Hematopoietic multipotent progenitor cell (in vitro differentiated cells): ENCODE measurements at regions not wholly inside any gene's neighbourhood (a gene's known extent, or its start where the extent isn't known, plus 50 kb on each side); places are given as distances from the start of the nearest gene placed in this dataset.

ENCODE experiments used
- DNase-seq, 3 donors: peaks; one replicate each; pipeline ENCODE4 v3.0.0-alpha.2; 2011 to 2015; ENCODE audit warnings: low read depth in 2 of 3, low spot score in 2 of 3

DNA sequence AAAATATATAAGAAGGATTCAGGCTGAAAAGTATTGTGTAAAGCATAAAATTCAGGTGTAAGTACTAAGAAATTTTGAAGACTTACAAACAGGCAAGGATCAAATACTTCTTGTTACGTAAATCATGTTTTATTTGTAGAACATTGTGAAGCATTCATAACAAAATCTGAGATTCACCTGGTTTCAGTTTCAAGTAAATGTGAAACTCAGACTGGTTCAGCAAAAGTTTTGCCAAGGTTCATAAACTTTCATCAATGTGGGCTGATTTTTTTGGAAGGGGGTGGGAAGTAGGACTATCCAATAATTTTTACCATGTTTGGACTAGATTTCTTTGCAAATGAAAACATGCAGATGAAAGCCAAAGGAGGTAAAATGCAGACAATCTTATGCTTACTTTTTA, 527.7 kb downstream of the ANKRD50 start:
- DNase-seq, result no peak

DNA sequence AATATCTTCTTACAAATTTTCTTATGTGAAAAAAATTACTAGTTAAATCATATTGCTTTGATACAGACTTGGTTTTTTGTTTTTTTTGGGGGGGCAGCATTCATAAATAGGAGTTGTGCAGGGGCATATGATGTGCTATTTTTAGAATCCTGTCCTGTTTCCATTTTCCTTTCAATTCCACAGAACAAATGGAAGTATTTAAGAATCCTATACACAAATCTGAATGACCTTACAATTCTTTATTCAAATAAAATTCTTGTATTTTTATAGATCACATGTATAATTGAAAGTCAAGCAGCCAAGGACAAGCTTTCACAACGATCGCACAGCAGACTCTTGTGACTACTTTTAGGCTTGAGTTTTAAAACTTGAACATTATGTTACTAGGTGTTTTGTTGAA, 523.9 kb downstream of the ANKRD50 start:
- DNase-seq, result no peak

DNA sequence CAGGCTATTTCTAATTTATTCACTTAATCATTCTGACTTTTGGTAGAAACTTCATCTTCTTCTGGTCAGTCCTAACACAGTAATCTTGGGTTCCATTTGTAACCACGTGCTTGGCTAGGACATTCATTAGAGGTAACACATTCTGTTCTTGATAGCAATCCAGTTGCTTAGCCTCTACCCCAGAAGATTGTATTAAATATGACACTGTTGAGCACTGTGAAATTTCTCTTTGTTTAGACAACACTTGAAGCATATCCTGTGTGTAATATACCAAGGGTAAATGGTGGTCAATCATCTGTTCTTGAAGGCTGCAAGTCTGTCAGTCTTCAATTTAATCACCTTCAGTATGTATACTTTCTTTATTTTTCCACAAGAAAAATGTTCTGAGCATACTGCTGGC, 523.0 kb downstream of the ANKRD50 start:
- DNase-seq, result no peak

DNA sequence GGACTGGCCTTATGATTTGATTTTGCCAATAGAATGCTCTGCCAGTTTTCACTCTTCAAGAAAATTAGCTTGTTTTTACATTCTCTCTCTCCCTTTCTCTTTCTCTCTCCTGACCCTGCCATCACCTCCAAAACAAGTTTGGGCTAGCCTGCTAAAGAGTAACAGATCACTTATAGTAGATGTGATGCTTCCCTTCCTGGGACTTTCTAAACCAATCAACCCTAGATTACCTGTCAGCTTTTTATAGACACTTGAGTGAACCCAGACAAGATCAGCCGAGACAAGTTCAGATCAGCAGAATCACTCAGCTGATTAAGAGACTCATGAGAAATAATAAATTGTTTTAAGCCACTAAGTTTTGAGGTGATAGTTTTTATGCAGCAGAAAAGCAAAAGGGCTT, 521.2 kb downstream of the ANKRD50 start:
- DNase-seq, result no peak

DNA sequence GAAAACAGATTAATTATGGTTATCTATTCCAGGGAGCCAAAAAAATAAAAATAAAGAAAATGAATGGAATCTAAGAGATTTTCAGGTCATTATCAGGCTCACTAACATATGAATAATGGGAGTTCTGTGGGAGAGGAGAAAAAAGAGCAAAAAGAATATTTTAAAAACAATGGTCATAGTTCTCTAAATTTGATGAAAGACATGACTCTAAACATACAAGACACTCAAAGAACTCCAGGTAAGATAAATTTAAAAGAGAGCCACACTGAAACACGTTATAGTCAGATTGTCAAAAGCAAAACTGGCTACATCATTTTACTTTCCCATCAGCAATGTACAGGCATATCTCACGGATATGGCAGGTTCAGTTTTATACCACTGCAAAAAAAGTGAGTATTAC, 520.0 kb downstream of the ANKRD50 start:
- DNase-seq, result no peak

DNA sequence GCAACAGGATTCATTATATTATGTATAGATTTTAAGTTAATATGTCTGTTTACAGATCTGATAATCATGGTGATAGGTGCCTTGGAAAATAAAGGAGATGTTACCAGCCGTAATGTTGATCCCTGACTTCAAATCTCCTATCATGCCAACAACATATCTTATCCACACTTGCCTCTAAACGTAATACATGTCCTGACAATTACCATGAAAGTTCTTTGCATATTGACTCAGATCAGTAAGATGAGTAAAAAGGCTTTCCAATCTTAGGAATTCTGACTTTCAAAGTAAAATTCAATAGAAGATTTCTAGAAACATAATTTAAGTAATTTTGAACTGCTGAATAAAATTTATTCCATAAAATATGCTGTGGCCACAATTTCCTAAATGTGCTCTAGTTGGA, 513.3 kb downstream of the ANKRD50 start:
- DNase-seq, result no peak

DNA sequence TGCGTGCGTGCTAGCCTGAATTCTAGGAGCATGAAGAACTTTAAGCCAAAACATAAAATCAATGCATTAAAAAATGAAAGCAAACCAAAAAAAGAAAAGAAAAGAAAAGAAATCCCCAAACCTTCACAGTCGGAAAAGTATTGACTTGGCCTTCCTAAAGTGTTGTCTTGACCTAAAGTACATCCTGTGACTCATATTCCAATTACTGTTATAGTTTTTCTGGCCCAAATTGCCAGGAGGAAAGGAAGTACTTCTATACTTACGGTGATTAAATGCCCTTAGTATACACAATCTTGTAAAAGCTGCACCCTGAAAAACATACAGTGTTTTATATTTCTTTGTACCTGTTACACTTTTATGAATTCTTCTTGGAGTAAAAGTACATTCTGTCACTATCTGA, 512.8 kb downstream of the ANKRD50 start:
- no peak for DNase-seq

DNA sequence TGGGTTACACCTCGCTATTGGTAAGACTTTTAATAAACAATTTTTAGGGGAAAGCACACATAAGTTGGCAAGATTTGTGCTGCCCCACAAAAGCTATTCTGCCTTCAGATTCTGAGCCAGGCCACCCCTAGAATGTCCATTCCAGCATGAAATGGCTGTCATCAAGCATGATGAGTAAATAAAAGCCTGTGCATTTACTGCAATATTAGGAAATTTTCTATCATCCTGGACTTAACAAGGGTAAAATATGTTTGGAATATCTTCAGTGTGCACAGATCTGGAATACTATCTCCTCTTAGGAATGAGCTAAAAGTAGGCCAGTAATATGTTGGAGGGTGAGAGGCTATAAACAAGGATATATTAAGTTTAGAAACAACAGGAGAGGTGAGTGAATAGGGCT, 510.9 kb downstream of the ANKRD50 start:
- DNase-seq, result no peak

DNA sequence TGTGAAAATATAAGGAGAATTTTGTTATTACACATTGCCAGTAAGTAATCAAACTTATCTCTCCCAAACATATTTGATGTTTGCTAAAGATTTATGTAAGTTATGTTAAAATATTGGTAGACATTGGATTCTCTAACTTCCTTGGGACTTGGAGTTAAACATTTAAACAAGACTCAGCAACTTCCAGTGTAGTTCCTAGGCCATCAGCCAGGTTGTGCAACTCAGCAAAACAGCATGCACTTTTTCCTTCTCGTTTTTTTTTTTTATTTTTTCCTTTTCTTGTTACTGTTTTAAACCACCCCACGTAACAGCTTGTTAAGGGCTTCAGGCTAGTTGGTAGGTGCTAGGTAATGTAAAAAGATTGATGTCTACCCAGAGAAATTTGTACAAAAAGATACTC, 510.4 kb downstream of the ANKRD50 start:
- peak in 1 of 3 donors; percentile 25 for DNase-seq

DNA sequence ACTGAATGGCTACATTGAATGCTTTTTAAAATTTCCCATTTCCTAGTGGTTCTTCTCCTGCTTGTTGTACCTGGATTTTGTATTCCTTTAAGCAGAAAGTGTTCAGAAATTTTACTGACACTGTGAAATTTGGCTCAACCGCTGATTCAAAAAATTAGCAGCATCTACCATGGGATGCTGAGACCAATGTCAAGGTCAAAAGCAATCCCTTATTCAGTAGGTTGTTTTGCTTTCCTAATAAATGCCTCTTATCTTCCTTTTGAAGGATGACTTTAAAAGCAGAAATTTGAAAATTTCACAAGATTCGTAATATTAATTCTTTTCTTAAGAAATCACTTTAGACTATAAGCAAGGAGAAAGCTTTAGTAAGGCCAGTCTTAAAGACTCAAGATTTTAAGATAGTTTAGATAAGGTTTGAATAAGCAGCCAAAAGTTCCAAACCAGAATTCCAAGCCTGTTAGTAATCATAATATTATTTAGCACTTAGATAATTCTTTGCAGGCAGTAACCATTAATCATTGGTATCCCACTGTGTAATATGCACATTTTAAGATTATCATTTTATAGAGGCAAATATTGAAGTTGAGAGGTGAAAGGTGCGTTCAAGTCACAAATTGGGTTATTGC, 508.8 kb downstream of the ANKRD50 start:
- DNase-seq, result no peak

DNA sequence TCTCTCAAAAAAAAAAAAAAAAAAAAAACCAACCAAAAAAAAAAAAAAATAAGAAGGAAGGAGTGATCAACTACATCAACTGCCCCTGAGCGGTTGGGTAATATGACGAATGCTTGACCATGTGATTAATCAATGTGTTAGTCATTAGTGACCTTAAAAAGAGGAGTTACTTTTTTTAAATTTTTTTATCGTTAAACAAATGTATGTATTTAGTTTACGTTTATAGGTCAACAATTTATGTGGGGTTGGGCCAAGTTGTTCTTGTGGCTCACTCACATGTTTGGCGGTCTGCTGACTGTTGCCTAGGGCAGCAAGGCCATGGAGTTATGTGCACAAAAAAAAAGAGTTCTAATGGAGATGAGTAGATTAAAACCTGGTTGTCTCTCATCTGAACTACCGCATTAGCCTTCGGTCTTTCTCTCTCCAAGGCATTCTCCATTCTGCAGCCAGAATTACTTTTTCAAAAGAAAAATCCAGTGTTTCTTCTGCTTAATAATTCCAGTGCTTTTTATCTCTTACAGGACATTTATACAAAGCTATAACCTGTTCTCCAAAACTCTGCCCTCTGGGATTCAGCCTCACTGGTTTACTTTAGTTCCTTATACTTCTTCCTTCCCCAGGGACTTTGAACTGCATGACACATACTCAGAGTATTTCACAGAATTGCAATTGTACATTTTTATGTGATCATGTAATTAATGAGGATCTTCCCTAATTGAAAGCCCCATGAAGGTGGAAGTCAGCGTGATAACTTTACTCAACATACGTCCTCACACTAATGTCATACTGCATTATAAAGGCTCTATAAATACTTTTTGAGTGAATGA, 505.5 kb downstream of the ANKRD50 start:
- DNase-seq, result no peak

DNA sequence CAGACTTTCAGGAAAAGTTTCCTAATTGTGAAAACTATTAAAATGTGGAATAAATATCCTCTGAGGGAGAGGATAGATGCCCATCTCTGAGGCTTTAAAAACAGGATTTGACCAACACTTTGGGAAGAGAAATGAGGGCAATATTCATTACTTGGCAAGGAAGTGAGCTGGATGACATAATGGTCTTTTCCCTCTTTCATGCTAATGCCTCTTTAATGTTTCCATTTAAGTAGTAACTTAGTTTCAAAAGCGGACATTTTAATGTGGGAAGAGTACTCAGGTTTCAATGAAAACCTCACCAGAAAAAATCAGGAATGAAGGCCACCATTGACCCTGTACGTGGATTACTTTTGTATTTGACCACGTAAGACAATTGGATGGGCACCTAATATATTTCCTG, 503.3 kb downstream of the ANKRD50 start:
- DNase-seq, result no peak

DNA sequence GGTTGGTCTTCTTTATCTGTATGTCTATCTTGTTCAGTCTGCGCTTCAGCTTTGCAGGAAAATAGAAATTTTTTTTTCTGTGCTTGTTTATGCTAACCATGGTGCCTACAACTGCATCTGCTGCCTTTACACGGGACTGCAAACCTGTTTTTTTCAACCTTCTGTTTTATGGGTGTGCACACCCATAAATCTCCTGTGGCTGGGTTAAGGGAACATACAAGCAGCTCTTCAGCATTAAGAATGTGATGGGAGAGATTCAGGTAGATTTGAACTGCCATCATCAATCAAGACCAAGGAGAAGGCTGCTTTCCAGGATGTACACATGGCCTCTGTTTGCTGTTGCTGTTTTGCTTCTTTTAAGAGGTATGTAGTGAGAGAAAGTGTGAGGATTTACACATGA, 502.9 kb downstream of the ANKRD50 start:
- no peak for DNase-seq

DNA sequence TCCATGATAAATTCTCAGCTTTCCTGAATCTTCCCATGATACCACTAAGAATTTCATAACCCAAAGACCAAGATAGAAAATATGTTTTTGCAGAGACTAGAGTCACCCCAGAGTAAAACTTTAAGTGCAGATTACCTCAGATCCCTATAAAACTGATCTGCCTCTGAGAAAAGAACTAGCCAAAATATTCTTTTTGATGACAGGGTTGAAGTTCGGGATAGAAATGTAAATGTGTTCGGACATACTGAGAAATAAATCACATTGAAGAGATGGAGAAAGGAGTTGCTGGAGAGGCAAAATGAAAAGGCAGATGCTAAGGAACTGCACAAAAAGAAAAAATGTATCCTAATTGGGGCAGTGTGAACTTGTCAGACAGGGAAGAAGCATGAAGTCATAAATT, 501.8 kb downstream of the ANKRD50 start:
- DNase-seq, result no peak

DNA sequence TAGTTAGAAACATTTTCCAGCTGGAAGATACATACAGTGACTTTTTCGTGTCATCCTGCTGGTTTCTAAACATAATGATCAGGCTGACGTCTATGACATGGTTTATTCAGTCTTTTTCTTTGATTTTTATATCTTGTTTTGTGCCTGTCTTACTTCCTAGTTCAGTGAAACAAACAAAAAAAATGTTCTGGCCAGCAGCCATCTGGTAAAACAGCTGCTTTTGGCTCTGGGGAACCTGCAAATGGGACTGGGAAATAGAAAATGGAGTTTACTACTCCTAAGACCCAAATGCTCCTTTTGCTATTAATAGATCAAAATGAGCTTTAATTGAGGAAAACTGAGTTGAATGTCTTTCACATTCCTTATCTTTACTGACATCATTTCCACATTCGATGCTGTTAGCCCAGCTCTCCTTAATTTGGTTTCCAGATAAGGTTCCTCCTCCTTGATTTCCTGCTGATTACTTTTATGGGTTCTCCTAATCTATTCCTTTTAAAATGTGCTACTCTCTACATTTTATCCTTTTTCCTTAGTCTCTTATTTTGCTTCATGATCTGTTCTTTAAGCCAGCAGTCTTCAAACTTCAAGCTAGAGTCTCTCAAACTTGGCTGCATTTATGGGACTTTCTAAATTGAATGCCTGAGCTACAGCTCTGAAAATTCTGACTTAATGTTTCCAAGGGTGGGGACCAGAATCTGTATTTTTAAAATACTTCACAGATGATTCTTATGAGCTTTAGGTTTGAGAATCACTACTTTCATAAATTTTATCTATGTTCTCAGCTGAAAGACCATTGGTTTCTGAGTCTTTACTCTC, 499.5 kb downstream of the ANKRD50 start:
- peak in 2 of 3 donors; percentile 7 to 67 for DNase-seq

DNA sequence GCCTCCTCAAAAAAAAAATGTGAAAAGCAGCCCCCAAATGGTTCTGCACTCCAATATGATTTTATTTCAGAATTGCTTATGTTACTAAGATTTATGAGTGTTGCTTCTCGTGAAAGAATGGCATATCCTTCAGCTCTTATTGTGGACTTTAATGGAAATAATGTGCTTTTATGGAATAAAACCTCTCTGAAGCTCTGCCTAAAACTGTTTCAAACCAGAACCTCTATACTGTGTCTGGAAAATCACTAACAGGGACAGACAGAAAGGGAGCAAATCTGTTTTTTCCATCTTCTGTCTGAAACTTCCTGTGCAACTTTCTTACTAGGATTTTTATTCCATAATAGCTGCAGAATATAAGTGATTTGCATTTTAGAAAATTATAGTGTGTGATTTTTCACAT, 493.1 kb downstream of the ANKRD50 start:
- no peak for DNase-seq

DNA sequence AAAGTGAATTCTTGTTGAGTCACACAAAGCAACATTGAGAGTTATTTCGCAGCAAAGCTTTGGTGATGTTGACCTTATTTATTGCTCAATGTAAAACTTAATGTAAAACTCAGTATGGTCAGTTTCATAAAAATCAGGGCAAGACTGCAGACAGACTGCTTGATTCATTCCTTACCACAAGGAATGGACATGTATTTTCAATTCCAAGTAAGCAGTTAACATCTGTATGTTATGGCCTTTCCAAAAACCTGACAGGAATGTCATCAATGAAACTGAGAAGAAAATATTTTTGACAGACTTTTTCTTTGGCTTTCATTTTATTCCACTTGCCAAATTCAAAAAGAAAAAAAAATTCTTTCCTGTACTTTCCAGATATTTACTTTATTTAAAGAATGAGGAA, 488.3 kb downstream of the ANKRD50 start:
- no peak for DNase-seq

DNA sequence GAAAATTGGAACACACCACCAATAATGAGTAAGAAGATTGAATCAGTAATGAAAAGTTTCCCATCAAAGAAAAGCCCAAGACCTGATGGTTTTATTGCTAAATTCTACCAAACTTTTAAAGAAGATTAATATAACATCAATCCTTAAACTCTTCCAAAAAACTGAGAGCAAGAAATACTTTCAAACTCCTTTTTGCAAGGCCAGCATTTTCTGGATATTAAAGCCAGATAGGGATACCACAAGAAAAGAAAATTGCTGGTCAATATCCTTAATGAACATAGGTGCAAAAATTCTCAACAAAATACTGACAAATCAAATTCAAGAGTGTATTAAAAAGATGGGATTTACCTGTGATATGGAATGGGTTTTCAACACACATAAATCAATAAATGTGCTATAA, 484.6 kb downstream of the ANKRD50 start:
- no peak for DNase-seq

DNA sequence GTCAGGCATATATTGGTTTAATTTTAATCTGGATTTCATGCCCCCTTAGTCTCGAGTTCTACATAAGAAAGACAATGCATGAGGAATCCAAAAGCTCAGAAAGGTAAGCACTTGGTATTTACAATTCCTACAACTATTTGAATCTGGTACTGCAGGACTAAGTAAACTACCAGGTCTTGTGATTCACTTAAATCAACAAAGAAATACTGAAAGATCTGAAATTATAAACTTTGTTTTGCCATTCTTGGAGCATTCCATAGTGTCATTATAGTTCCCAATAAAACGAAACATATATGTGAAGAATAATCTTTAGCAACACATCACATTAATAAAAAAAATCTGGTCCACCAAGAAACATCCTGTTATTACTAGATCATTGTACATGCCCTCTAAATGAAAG, 482.3 kb downstream of the ANKRD50 start:
- DNase-seq, result no peak

DNA sequence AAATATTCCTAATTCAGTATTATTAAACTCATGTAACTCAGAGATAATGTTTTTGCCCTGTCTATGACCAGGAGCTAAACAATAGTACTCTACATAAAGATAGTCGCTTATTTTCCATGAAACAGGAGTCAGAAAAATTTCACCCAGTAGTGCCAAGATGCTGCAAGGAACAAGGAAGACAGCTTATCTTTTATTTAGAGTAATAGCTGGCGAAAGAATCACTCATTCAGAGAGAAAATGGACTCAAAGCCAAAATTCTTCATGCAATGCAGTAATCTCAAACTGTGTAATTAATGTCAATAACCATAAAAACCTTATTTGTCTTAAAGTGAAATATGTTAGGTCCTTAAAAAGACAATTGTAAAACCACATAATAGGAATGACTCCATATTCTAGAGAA, 477.8 kb downstream of the ANKRD50 start:
- no peak for DNase-seq

DNA sequence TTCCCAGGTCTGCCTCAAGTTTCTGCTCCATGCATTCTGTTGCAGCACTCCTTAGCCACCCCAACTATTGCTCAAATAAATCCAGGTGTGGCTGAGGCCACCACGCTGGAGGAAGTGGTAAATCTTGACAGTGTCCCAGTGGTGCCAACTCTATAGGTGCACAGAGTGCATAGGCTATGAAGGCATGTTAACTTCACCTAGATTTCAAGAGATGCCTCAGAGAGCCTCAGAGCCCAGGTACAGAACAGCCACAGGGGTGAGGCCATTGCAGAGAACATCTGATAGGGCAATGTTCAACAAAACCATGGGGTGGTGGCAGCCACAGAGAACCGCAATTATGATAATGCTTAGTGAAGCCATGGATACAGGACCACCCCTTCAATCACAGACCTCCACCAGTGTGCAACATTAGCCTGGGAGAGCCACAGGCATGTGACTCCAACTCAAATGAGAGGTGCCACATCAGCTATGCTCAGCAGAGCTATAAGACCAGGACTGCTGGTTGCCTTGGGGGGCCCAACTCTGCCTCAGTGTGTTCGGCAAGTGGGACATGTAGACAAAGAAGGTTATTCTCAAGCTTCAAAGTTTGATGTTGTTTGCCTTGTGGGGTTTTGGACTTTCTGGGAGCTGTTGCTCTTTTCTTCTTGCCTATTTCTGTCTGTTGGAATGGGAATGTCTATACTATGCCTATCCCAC, 468.7 kb downstream of the ANKRD50 start:
- no peak for DNase-seq
